IPS-18a (cell line): ENCODE measurements at regions not wholly inside any gene's neighbourhood (a gene's known extent, or its start where the extent isn't known, plus 50 kb on each side); places are given as distances from the start of the nearest gene placed in this dataset.

Experiments
- H3K27ac ChIP-seq: one replicate; pipeline ENCODE4 v1.5.1; 2013; ENCODE audit warnings: low read length
- H3K27me3 ChIP-seq: one replicate; pipeline ENCODE4 v1.6.1; 2013; ENCODE audit warnings: mild to moderate bottlenecking, low read length; ENCODE audit not compliant: control insufficient read depth, insufficient read depth
- H3K36me3 ChIP-seq: one replicate; pipeline ENCODE4 v1.6.1; 2013; ENCODE audit warnings: low read depth, low read length; ENCODE audit not compliant: control insufficient read depth
- H3K4me1 ChIP-seq: one replicate; pipeline ENCODE4 v1.6.1; 2013; ENCODE audit warnings: low read depth, low read length; ENCODE audit not compliant: control insufficient read depth
- H3K4me3 ChIP-seq: one replicate; pipeline ENCODE4 v1.5.1; 2013; ENCODE audit warnings: low read length
- H3K9ac ChIP-seq: one replicate; pipeline ENCODE4 v1.6.1; 2013; ENCODE audit warnings: mild to moderate bottlenecking, low read length, moderate library complexity
- H3K9me3 ChIP-seq: one replicate; pipeline ENCODE4 v1.6.1; 2013; ENCODE audit warnings: low read depth, low read length; ENCODE audit not compliant: control insufficient read depth

- Histone ChIP-seq H3K4me1 (no peaks in the 10 kb centered on the region), H3K9ac (no peak overlapping the region), H3K36me3 (no peaks in the 10 kb centered on the region), H3K4me3 (no peak overlapping the region), H3K9me3 (no peaks in the 10 kb centered on the region), H3K27me3 (no peaks in the 10 kb centered on the region), H3K27ac (no peak overlapping the region)
These were observed 52.2 kb downstream of the FAT3 start for GRCh38 chr11:92276773-92277172.

GRCh38 chr11:92277871-92278270 lies 53.3 kb downstream of the FAT3 start:
- Histone ChIP-seq H3K27ac (no peak overlapping the region), H3K27me3 (no peaks in the 10 kb centered on the region), H3K9ac (no peak overlapping the region)

GRCh38 chr11:92278791-92279433 lies 54.3 kb downstream of the FAT3 start:
- H3K4me3 ChIP-seq = no peak overlapping the region
- no peaks in the 10 kb centered on the region for H3K27me3 ChIP-seq
- H3K4me1 ChIP-seq = no peaks in the 10 kb centered on the region
- H3K9me3 ChIP-seq = no peaks in the 10 kb centered on the region
- no peaks in the 10 kb centered on the region for H3K36me3 ChIP-seq
- no peak overlapping the region for H3K27ac ChIP-seq
- H3K9ac ChIP-seq = no peak overlapping the region

More at GRCh38 chr11:92277871-92278270, 53.3 kb downstream of the FAT3 start:
- no peaks in the 10 kb centered on the region for H3K9me3 ChIP-seq
- H3K36me3 ChIP-seq = no peaks in the 10 kb centered on the region
- H3K4me3 ChIP-seq = no peak overlapping the region
- H3K4me1 ChIP-seq = no peaks in the 10 kb centered on the region

GRCh38 chr11:92284107-92284506 lies 59.5 kb downstream of the FAT3 start:
- Histone ChIP-seq H3K9me3 (no peaks in the 10 kb centered on the region), H3K36me3 (no peaks in the 10 kb centered on the region), H3K27ac (no peak overlapping the region), H3K4me1 (no peaks in the 10 kb centered on the region), H3K9ac (no peak overlapping the region), H3K27me3 (no peaks in the 10 kb centered on the region), H3K4me3 (no peak overlapping the region)

GRCh38 chr11:92284558-92284957 lies 59.9 kb downstream of the FAT3 start:
- Histone ChIP-seq H3K27ac (no peak overlapping the region), H3K4me3 (no peak overlapping the region), H3K36me3 (no peaks in the 10 kb centered on the region), H3K27me3 (no peaks in the 10 kb centered on the region), H3K9ac (no peak overlapping the region), H3K4me1 (no peaks in the 10 kb centered on the region), H3K9me3 (no peaks in the 10 kb centered on the region)

- H3K9ac ChIP-seq = no peak overlapping the region
- H3K27ac ChIP-seq = no peak overlapping the region
- no peak overlapping the region for H3K4me3 ChIP-seq
- H3K4me1 ChIP-seq = no peaks in the 10 kb centered on the region
- H3K36me3 ChIP-seq = no peaks in the 10 kb centered on the region
- H3K9me3 ChIP-seq = no peaks in the 10 kb centered on the region
- no peaks in the 10 kb centered on the region for H3K27me3 ChIP-seq
These were observed 61.2 kb downstream of the FAT3 start for GRCh38 chr11:92285776-92286175.

GRCh38 chr11:92286709-92287108 lies 62.1 kb downstream of the FAT3 start:
- no peak overlapping the region for H3K4me3 ChIP-seq
- no peaks in the 10 kb centered on the region for H3K27me3 ChIP-seq
- H3K27ac ChIP-seq = no peak overlapping the region
- H3K9ac ChIP-seq = no peak overlapping the region
- peaks cover 3% of the 10 kb centered on the region for H3K4me1 ChIP-seq
- no peaks in the 10 kb centered on the region for H3K36me3 ChIP-seq
- no peaks in the 10 kb centered on the region for H3K9me3 ChIP-seq

- H3K36me3 ChIP-seq = no peaks in the 10 kb centered on the region
- H3K4me1 ChIP-seq = peaks cover 3% of the 10 kb centered on the region
- H3K4me3 ChIP-seq = no peak overlapping the region
- no peaks in the 10 kb centered on the region for H3K27me3 ChIP-seq
- H3K27ac ChIP-seq = no peak overlapping the region
- no peaks in the 10 kb centered on the region for H3K9me3 ChIP-seq
- no peak overlapping the region for H3K9ac ChIP-seq
These were observed 70.8 kb downstream of the FAT3 start for GRCh38 chr11:92295175-92296137.

- Histone ChIP-seq H3K9ac (no peak overlapping the region), H3K27ac (no peak overlapping the region), H3K4me3 (no peak overlapping the region), H3K9me3 (no peaks in the 10 kb centered on the region), H3K36me3 (no peaks in the 10 kb centered on the region), H3K4me1 (peaks cover 3% of the 10 kb centered on the region), H3K27me3 (no peaks in the 10 kb centered on the region)
These were observed 71.5 kb downstream of the FAT3 start for GRCh38 chr11:92296138-92296515.

GRCh38 chr11:92297567-92298553 lies 73.2 kb downstream of the FAT3 start:
- peaks cover 3% of the 10 kb centered on the region for H3K4me1 ChIP-seq

GRCh38 chr11:92300876-92301275 lies 76.3 kb downstream of the FAT3 start:
- Histone ChIP-seq H3K9ac (no peak overlapping the region), H3K4me3 (no peak overlapping the region), H3K4me1 (peaks cover 15% of the 10 kb centered on the region), H3K9me3 (no peaks in the 10 kb centered on the region), H3K36me3 (no peaks in the 10 kb centered on the region), H3K27me3 (no peaks in the 10 kb centered on the region), H3K27ac (no peak overlapping the region)

More at GRCh38 chr11:92297567-92298553, 73.2 kb downstream of the FAT3 start:
- H3K9me3 ChIP-seq = no peaks in the 10 kb centered on the region
- H3K27me3 ChIP-seq = no peaks in the 10 kb centered on the region
- H3K9ac ChIP-seq = no peak overlapping the region
- no peak overlapping the region for H3K27ac ChIP-seq
- no peaks in the 10 kb centered on the region for H3K36me3 ChIP-seq
- no peak overlapping the region for H3K4me3 ChIP-seq
